HG03097 (cell line): ENCODE measurements at regions not wholly inside any gene's neighbourhood (a gene's known extent, or its start where the extent isn't known, plus 50 kb on each side); places are given as distances from the start of the nearest gene placed in this dataset.

Source experiments
- ATAC-seq: cut with Tn5 transposase; IDR thresholded peaks from one replicate; pipeline ENCODE4 v1.9.1; 2021; ENCODE audit not compliant: unreplicated experiment, low FRiP score

- ATAC-seq: no peak
Observed at GRCh38 chr13:91132786-91133185, 214.7 kb upstream of the MIR17HG start.

GRCh38 chr13:91133941-91134802, 213.3 kb upstream of the MIR17HG start:
- ATAC-seq: peak; percentile 65

- ATAC-seq: no peak
Observed at GRCh38 chr13:91134803-91135184, 212.7 kb upstream of the MIR17HG start.

- ATAC-seq: no peak
Observed at GRCh38 chr13:91135376-91135775, 212.1 kb upstream of the MIR17HG start.

- ATAC-seq: no peak
Observed at GRCh38 chr13:91135968-91136367, 211.5 kb upstream of the MIR17HG start.

- no peak for ATAC-seq
Observed at GRCh38 chr13:91136806-91137205, 210.7 kb upstream of the MIR17HG start.

- no peak for ATAC-seq
Observed at GRCh38 chr13:91139232-91139631, 208.3 kb upstream of the MIR17HG start.

- no peak for ATAC-seq
Observed at GRCh38 chr13:91141543-91142061, 205.9 kb upstream of the MIR17HG start.

GRCh38 chr13:91142572-91142971, 204.9 kb upstream of the MIR17HG start:
- no peak for ATAC-seq

- ATAC-seq: no peak
Observed at GRCh38 chr13:91144054-91144453, 203.4 kb upstream of the MIR17HG start.

- no peak for ATAC-seq
Observed at GRCh38 chr13:91144486-91144885, 203.0 kb upstream of the MIR17HG start.

- ATAC-seq: no peak
Observed at GRCh38 chr13:91145571-91146205, 201.8 kb upstream of the MIR17HG start.

GRCh38 chr13:91146601-91147000, 200.9 kb upstream of the MIR17HG start:
- no peak for ATAC-seq

- no peak for ATAC-seq
Observed at GRCh38 chr13:91148098-91148497, 199.4 kb upstream of the MIR17HG start.

GRCh38 chr13:91151921-91152320, 195.6 kb upstream of the MIR17HG start:
- no peak for ATAC-seq

- ATAC-seq: no peak
Observed at GRCh38 chr13:91153372-91153771, 194.1 kb upstream of the MIR17HG start.

GRCh38 chr13:91154558-91155353, 192.7 kb upstream of the MIR17HG start:
- peak; percentile 68 for ATAC-seq

- no peak for ATAC-seq
Observed at GRCh38 chr13:91155512-91156114, 191.9 kb upstream of the MIR17HG start.

GRCh38 chr13:91157273-91158016, 190.0 kb upstream of the MIR17HG start:
- no peak for ATAC-seq

- ATAC-seq: no peak
Observed at GRCh38 chr13:91158017-91158395, 189.5 kb upstream of the MIR17HG start.
